AG04449 (cell line): ENCODE measurements at regions not wholly inside any gene's neighbourhood (a gene's known extent, or its start where the extent isn't known, plus 50 kb on each side); places are given as distances from the start of the nearest gene placed in this dataset.
A peak's percentile ranks its signal among the peaks of the same experiment; 100 is the strongest.

Experiments used
- CTCF ChIA-PET: fragments of 350-600 bp; formaldehyde crosslinking; extraction: SDS; loops from one replicate; lab custom pipeline; 2021; ENCODE audit warnings: antibody characterized with exemption; lab: Yijun Ruan, JAX
- POLR2A ChIA-PET: fragments of 400-600, 350-600 bp; formaldehyde crosslinking; extraction: SDS; loops from one replicate; lab custom pipeline; 2020; ENCODE audit warnings: antibody characterized with exemption, inconsistent platforms; lab: Yijun Ruan, JAX
- DNase-seq: peaks from one replicate; pipeline ENCODE4 v3.0.0-alpha.2; 2010; ENCODE audit warnings: low read depth, low spot score
- H3K4me3 ChIP-seq: 2 replicates; pipeline ENCODE4 v1.5.1; 2011; ENCODE audit warnings: low read depth, mild to moderate bottlenecking, control low read depth, low read length
- CTCF ChIP-seq: IDR thresholded peaks from one replicate; pipeline ENCODE4 v1.5.1; 2011; ENCODE audit warnings: mild to moderate bottlenecking, moderate library complexity, low read length, control low read depth, inconsistent platforms; ENCODE audit not compliant: insufficient read depth; ENCODE audit errors: missing control alignments

GRCh38 chr11:114774599-114775361, 96.5 kb downstream of the NXPE2 start:
- TF ChIP-seq CTCF = peak; percentile 82
- H3K4me3 ChIP-seq = no peak overlapping the region
- POLR2A ChIA-PET = no interaction called here
- DNase-seq = no peak
- CTCF ChIA-PET = interaction anchor here (1.1 to 1.7 kb wide), 7 partner anchors 9 to 559 kb away, joined by 3 to 13 read pairs (median 4); no protein-coding TSS in a partner anchor

GRCh38 chr11:114775875-114776621, 97.7 kb downstream of the NXPE2 start:
- H3K4me3 ChIP-seq = no peak overlapping the region
- no peak for TF ChIP-seq CTCF
- POLR2A ChIA-PET = no interaction called here
- no peak for DNase-seq
- CTCF ChIA-PET = interaction anchor here (0.7 kb wide), 1 partner anchor 549 kb away, joined by 3 read pairs; no protein-coding TSS in a partner anchor

GRCh38 chr11:114776956-114777355, 98.6 kb downstream of the NXPE2 start:
- no peak for TF ChIP-seq CTCF
- DNase-seq = no peak
- CTCF ChIA-PET = no interaction called here
- H3K4me3 ChIP-seq = no peak overlapping the region
- POLR2A ChIA-PET = no interaction called here

GRCh38 chr11:114779189-114779588, 100.9 kb downstream of the NXPE2 start:
- DNase-seq = no peak
- no peak for TF ChIP-seq CTCF
- ChIA-PET CTCF (no interaction called here), POLR2A (no interaction called here)
- H3K4me3 ChIP-seq = no peak overlapping the region

GRCh38 chr11:114782650-114783310, 104.5 kb downstream of the NXPE2 start:
- TF ChIP-seq CTCF = no peak
- H3K4me3 ChIP-seq = no peak overlapping the region
- ChIA-PET POLR2A (no interaction called here), CTCF (interaction anchor here (2.4 kb wide), 1 partner anchor 8 kb away, joined by 13 read pairs; no protein-coding TSS in a partner anchor)
- no peak for DNase-seq
